ENCODE measurements at regions not wholly inside any gene's neighbourhood (a gene's known extent, or its start where the extent isn't known, plus 50 kb on each side); places are given as distances from the start of the nearest gene placed in this dataset.

GRCh38 chr6:118718903-118719302, 67.5 kb upstream of the CEP85L start:
- no peak overlapping the region for H3K9ac ChIP-seq (ENCODE audit: low read depth in 1 of 2, low read length in 2 of 2)
- no peak for DNase-seq (ENCODE audit: low spot score)
- no peaks in the 10 kb centered on the region for H3K27me3 ChIP-seq (ENCODE audit: control insufficient read depth in 4 of 4, insufficient read depth in 4 of 4, low read length in 3 of 4)
- no peaks in the 10 kb centered on the region for H3K9me3 ChIP-seq (ENCODE audit: control insufficient read depth in 4 of 4, low read length in 3 of 4)
- no peak overlapping the region for H3K27ac ChIP-seq (ENCODE audit: low read depth in 1 of 2, low read length in 2 of 2)
- 93% methylated on average over 7 of the region's 7 CpGs for WGBS
- no peak overlapping the region for H3K4me3 ChIP-seq (ENCODE audit: low read depth in 1 of 3, low read length in 3 of 3)
- no peaks in the 10 kb centered on the region for H3K4me1 ChIP-seq (ENCODE audit: control insufficient read depth in 4 of 4, insufficient read depth in 4 of 4, low read length in 3 of 4)
- no peaks in the 10 kb centered on the region for H3K36me3 ChIP-seq (ENCODE audit: control insufficient read depth in 4 of 4, insufficient read depth in 3 of 4, low read depth in 1 of 4, low read length in 3 of 4)
- TF ChIP-seq, protein P1, sequence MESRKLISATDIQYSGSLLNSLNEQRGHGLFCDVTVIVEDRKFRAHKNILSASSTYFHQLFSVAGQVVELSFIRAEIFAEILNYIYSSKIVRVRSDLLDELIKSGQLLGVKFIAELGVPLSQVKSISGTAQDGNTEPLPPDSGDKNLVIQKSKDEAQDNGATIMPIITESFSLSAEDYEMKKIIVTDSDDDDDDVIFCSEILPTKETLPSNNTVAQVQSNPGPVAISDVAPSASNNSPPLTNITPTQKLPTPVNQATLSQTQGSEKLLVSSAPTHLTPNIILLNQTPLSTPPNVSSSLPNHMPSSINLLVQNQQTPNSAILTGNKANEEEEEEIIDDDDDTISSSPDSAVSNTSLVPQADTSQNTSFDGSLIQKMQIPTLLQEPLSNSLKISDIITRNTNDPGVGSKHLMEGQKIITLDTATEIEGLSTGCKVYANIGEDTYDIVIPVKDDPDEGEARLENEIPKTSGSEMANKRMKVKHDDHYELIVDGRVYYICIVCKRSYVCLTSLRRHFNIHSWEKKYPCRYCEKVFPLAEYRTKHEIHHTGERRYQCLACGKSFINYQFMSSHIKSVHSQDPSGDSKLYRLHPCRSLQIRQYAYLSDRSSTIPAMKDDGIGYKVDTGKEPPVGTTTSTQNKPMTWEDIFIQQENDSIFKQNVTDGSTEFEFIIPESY (IDR thresholded peaks at IDR 0.05) = no peak
- TF ChIP-seq, protein P2, sequence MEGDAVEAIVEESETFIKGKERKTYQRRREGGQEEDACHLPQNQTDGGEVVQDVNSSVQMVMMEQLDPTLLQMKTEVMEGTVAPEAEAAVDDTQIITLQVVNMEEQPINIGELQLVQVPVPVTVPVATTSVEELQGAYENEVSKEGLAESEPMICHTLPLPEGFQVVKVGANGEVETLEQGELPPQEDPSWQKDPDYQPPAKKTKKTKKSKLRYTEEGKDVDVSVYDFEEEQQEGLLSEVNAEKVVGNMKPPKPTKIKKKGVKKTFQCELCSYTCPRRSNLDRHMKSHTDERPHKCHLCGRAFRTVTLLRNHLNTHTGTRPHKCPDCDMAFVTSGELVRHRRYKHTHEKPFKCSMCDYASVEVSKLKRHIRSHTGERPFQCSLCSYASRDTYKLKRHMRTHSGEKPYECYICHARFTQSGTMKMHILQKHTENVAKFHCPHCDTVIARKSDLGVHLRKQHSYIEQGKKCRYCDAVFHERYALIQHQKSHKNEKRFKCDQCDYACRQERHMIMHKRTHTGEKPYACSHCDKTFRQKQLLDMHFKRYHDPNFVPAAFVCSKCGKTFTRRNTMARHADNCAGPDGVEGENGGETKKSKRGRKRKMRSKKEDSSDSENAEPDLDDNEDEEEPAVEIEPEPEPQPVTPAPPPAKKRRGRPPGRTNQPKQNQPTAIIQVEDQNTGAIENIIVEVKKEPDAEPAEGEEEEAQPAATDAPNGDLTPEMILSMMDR (IDR thresholded peaks at IDR 0.05; ENCODE audit: low read depth, low read length, missing input control) = no peak
- TF ChIP-seq RAD21 (IDR thresholded peaks at IDR 0.05) = no peak
- no peak for TF ChIP-seq EGR1 (IDR thresholded peaks at IDR 0.05; ENCODE audit: low read depth in 2 of 2)
- no peak for TF ChIP-seq REST (IDR thresholded peaks at IDR 0.05)
- no peak for TF ChIP-seq SP1 (IDR thresholded peaks at IDR 0.05)
- TF ChIP-seq TAF1 (conservative IDR thresholded peaks at IDR 0.05) = no peak
- TF ChIP-seq JUND (IDR thresholded peaks at IDR 0.05) = no peak
- TF ChIP-seq NR2F2 (IDR thresholded peaks at IDR 0.05) = no peak
- TF ChIP-seq FOXA2 (IDR thresholded peaks at IDR 0.05) = no peak
- TF ChIP-seq ATF3 (IDR thresholded peaks at IDR 0.05) = no peak
- TF ChIP-seq HNF4A (conservative IDR thresholded peaks at IDR 0.05) = no peak
- TF ChIP-seq YY1 (IDR thresholded peaks at IDR 0.05) = no peak

DNA sequence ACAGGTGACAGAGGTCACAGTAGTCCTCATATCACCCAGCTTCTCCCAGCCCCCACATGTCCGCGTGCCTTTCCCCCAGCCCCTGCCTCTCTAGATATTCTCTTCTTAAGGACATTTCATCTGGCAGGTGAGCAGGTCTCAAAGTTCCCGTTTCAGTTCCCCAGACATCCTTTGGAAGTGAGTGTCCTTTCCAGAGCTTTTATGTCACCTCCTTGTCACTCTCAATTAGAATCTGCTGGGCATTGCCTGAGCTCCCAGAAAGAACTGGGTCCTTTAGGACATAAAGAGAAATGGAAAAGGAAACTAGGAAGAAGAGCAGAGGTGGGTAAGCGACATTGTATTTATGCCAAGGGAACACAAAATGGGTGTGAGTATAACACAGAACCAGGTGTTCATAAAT, 66.9 kb upstream of the CEP85L start:
- no peaks in the 10 kb centered on the region for H3K9me3 ChIP-seq (ENCODE audit: control insufficient read depth in 4 of 4, low read length in 3 of 4)
- H3K4me1 ChIP-seq (ENCODE audit: control insufficient read depth in 4 of 4, insufficient read depth in 4 of 4, low read length in 3 of 4) = no peaks in the 10 kb centered on the region
- H3K36me3 ChIP-seq (ENCODE audit: control insufficient read depth in 4 of 4, insufficient read depth in 3 of 4, low read depth in 1 of 4, low read length in 3 of 4) = no peaks in the 10 kb centered on the region
- WGBS = 80% methylated on average over 4 of the region's 4 CpGs
- no peak for DNase-seq (ENCODE audit: low spot score)
- no peak overlapping the region for H3K4me3 ChIP-seq (ENCODE audit: low read depth in 1 of 3, low read length in 3 of 3)
- H3K27ac ChIP-seq (ENCODE audit: low read depth in 1 of 2, low read length in 2 of 2) = no peak overlapping the region
- no peaks in the 10 kb centered on the region for H3K27me3 ChIP-seq (ENCODE audit: control insufficient read depth in 4 of 4, insufficient read depth in 4 of 4, low read length in 3 of 4)
- no peak overlapping the region for H3K9ac ChIP-seq (ENCODE audit: low read depth in 1 of 2, low read length in 2 of 2)
- TF ChIP-seq HNF4G (IDR thresholded peaks at IDR 0.05) = no peak
- no peak for TF ChIP-seq EGR1 (IDR thresholded peaks at IDR 0.05; ENCODE audit: low read depth in 2 of 2)
- TF ChIP-seq YY1 (IDR thresholded peaks at IDR 0.05) = no peak
- TF ChIP-seq FOXA1 (IDR thresholded peaks at IDR 0.05) = no peak
- TF ChIP-seq TAF1 (conservative IDR thresholded peaks at IDR 0.05) = no peak
- TF ChIP-seq, protein P3, sequence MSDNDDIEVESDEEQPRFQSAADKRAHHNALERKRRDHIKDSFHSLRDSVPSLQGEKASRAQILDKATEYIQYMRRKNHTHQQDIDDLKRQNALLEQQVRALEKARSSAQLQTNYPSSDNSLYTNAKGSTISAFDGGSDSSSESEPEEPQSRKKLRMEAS (IDR thresholded peaks at IDR 0.05) = no peak
- TF ChIP-seq, protein P1 (IDR thresholded peaks at IDR 0.05) = no peak
- TF ChIP-seq ATF3 (IDR thresholded peaks at IDR 0.05) = no peak
- TF ChIP-seq JUND (IDR thresholded peaks at IDR 0.05) = no peak
- no peak for TF ChIP-seq RXRA (IDR thresholded peaks at IDR 0.05)
- TF ChIP-seq, protein P2 (IDR thresholded peaks at IDR 0.05; ENCODE audit: low read depth, low read length, missing input control) = no peak
- TF ChIP-seq HNF4A (conservative IDR thresholded peaks at IDR 0.05) = no peak
- no peak for TF ChIP-seq RAD21 (IDR thresholded peaks at IDR 0.05)

All from liver (tissue), 8 donors.